Keratinocyte (primary cell): ENCODE measurements at regions not wholly inside any gene's neighbourhood (a gene's known extent, or its start where the extent isn't known, plus 50 kb on each side); places are given as distances from the start of the nearest gene placed in this dataset.

ENCODE experiments used
- DNase-seq: peaks from one replicate; pipeline ENCODE4 v3.0.0-alpha.2; 2011; ENCODE audit warnings: low read depth, missing footprints, low spot score
- FAIRE-seq: peaks from 2 replicates; lab custom pipeline; 2011; peaks lifted over from hg19 to GRCh38; lab: Jason Lieb, UNC
- H2AFZ ChIP-seq: 2 replicates; pipeline ENCODE4 v1.6.0; 2012; ENCODE audit warnings: low read length, control low read depth, inconsistent platforms; ENCODE audit not compliant: control insufficient read depth
- H3K27ac ChIP-seq: 2 replicates; pipeline ENCODE4 v1.5.1; 2011; ENCODE audit warnings: low read length; ENCODE audit not compliant: control insufficient read depth, insufficient read depth
- H3K27me3 ChIP-seq: 3 replicates; pipeline ENCODE4 v1.6.0; 2011; ENCODE audit warnings: low read length; ENCODE audit not compliant: control insufficient read depth, insufficient read depth; ENCODE audit errors: extremely low read depth
- H3K36me3 ChIP-seq, 2 experiments: 2 replicates in 1 of 2; 3 replicates in 1 of 2; pipeline ENCODE4 v1.5.1; 2011; ENCODE audit warnings: low read length in 2 of 2, mild to moderate bottlenecking in 1 of 2; ENCODE audit not compliant: control insufficient read depth in 2 of 2, insufficient read depth in 2 of 2; ENCODE audit errors: extremely low read depth in 1 of 2
- H3K4me1 ChIP-seq: 3 replicates; pipeline ENCODE4 v1.5.1; 2011; ENCODE audit warnings: low read length; ENCODE audit not compliant: control insufficient read depth, insufficient read depth; ENCODE audit errors: extremely low read depth
- H3K4me2 ChIP-seq: 3 replicates; pipeline ENCODE4 v1.6.0; 2011; ENCODE audit warnings: low read depth, low read length; ENCODE audit not compliant: control insufficient read depth, insufficient read depth; ENCODE audit errors: extremely low read depth
- H3K4me3 ChIP-seq, 3 experiments: fragments of 200-600 bp in 1 of 3; sonication (generic) in 1 of 3; 2 replicates in 2 of 3; 3 replicates in 1 of 3; pipeline ENCODE4 v1.5.1; 2011 to 2016; ENCODE audit warnings: low read length in 3 of 3, mild to moderate bottlenecking in 3 of 3, control low read depth in 2 of 3, inconsistent platforms in 1 of 3, low read depth in 1 of 3, mixed read lengths in 1 of 3, mixed run types in 1 of 3, moderate library complexity in 1 of 3; ENCODE audit not compliant: control insufficient read depth in 2 of 3, insufficient read depth in 2 of 3; ENCODE audit errors: extremely low read depth in 1 of 3
- H3K79me2 ChIP-seq: 2 replicates; pipeline ENCODE4 v1.6.0; 2012; ENCODE audit warnings: low read length; ENCODE audit not compliant: control insufficient read depth, insufficient read depth
- H3K9ac ChIP-seq: 3 replicates; pipeline ENCODE4 v1.6.0; 2011; ENCODE audit warnings: low read length; ENCODE audit not compliant: control insufficient read depth, insufficient read depth; ENCODE audit errors: extremely low read depth
- H3K9me1 ChIP-seq: 3 replicates; pipeline ENCODE4 v1.6.0; 2011; ENCODE audit warnings: low read length; ENCODE audit not compliant: control insufficient read depth, insufficient read depth; ENCODE audit errors: extremely low read depth
- H3K9me3 ChIP-seq: 2 replicates; pipeline ENCODE4 v1.5.1; 2012; ENCODE audit warnings: low read depth, low read length; ENCODE audit not compliant: control insufficient read depth
- H4K20me1 ChIP-seq: 3 replicates; pipeline ENCODE4 v1.6.0; 2011; ENCODE audit warnings: low read length; ENCODE audit not compliant: control insufficient read depth, insufficient read depth; ENCODE audit errors: extremely low read depth
- CTCF ChIP-seq, 3 experiments: IDR thresholded peaks in 1 of 3; conservative IDR thresholded peaks in 1 of 3; optimal IDR thresholded peaks in 1 of 3; 2 replicates in 2 of 3; 3 replicates in 1 of 3; pipeline versions ENCODE3 to v1.5.1; 2011; ENCODE audit warnings: low read length in 3 of 3, mild to moderate bottlenecking in 3 of 3, moderate library complexity in 2 of 3, control low read depth in 1 of 3, inconsistent platforms in 1 of 3; ENCODE audit not compliant: insufficient read depth in 2 of 3; ENCODE audit errors: extremely low read depth in 1 of 3
- EZH2 ChIP-seq: IDR thresholded peaks from one replicate; pipeline ENCODE4 v1.6.1; 2012; ENCODE audit warnings: inconsistent platforms, mild to moderate bottlenecking, low read length, moderate library complexity
- dilution Hi-C: fragments of 300-500 bp; cut with MboI; formaldehyde crosslinking; loops from one replicate; pipeline ENCODE4 v1.7.0; 2020; ENCODE audit warnings: low sequenced_read_pairs; ENCODE audit not compliant: extremely low pct_ligation_motif_present

- Histone ChIP-seq H3K4me3 (no peak overlapping the region), H3K27ac (no peak overlapping the region), H3K9ac (no peak overlapping the region), H3K27me3 (peaks cover 34% of the 10 kb centered on the region), H3K9me3 (no peaks in the 10 kb centered on the region), H4K20me1 (no peaks in the 10 kb centered on the region), H3K36me3 (no peaks in the 10 kb centered on the region), H3K4me2 (no peak overlapping the region), H3K4me1 (no peaks in the 10 kb centered on the region), H3K9me1 (no peaks in the 10 kb centered on the region), H2AFZ (no peak overlapping the region), H3K79me2 (no peaks in the 10 kb centered on the region)
- TF ChIP-seq CTCF (optimal IDR thresholded peaks at IDR 0.05 in 1 of 3, IDR thresholded peaks at IDR 0.05 in 1 of 3, conservative IDR thresholded peaks at IDR 0.05 in 1 of 3; ENCODE audit: extremely low read depth in 1 of 3, insufficient read depth in 2 of 3, low read length in 3 of 3) = peak; percentile 73 to 98 (median 88)
- no peak for TF ChIP-seq EZH2
- dilution Hi-C loops = no loop called here
- FAIRE-seq = no peak
- no peak for DNase-seq
Measured at GRCh38 chr11:119533921-119534736, 111.2 kb upstream of the THY1 start.

- Histone ChIP-seq H4K20me1 (no peaks in the 10 kb centered on the region), H3K36me3 (no peaks in the 10 kb centered on the region), H3K9me1 (no peaks in the 10 kb centered on the region), H3K79me2 (no peaks in the 10 kb centered on the region), H3K9me3 (no peaks in the 10 kb centered on the region), H3K4me2 (no peak overlapping the region), H3K4me3 (no peak overlapping the region), H2AFZ (no peak overlapping the region), H3K9ac (no peak overlapping the region), H3K27me3 (peaks cover 38% of the 10 kb centered on the region), H3K27ac (no peak overlapping the region), H3K4me1 (no peaks in the 10 kb centered on the region)
- FAIRE-seq (no peak), DNase-seq (no peak)
- no peak for TF ChIP-seq CTCF (optimal IDR thresholded peaks at IDR 0.05 in 1 of 3, IDR thresholded peaks at IDR 0.05 in 1 of 3, conservative IDR thresholded peaks at IDR 0.05 in 1 of 3; ENCODE audit: extremely low read depth in 1 of 3, insufficient read depth in 2 of 3, low read length in 3 of 3)
- TF ChIP-seq EZH2 = no peak
- dilution Hi-C loops = no loop called here
Measured at GRCh38 chr11:119533462-119533861, 110.5 kb upstream of the THY1 start.
